ENCODE measurements at regions not wholly inside any gene's neighbourhood (a gene's known extent, or its start where the extent isn't known, plus 50 kb on each side); places are given as distances from the start of the nearest gene placed in this dataset.

GRCh38 chr5:8945972-8946371, 599.9 kb downstream of the SEMA5A start:
- no peak overlapping the region for H3K4me3 ChIP-seq (ENCODE audit: low read length)
- H3K36me3 ChIP-seq (ENCODE audit: control insufficient read depth, insufficient read depth, low read length) = no peaks in the 10 kb centered on the region
- no peaks in the 10 kb centered on the region for H3K4me1 ChIP-seq (ENCODE audit: control insufficient read depth, insufficient read depth, low read length)
- H3K9me3 ChIP-seq (ENCODE audit: control insufficient read depth, low read length) = no peaks in the 10 kb centered on the region
- no peak overlapping the region for H3K9ac ChIP-seq (ENCODE audit: low read length)
- no peaks in the 10 kb centered on the region for H3K27me3 ChIP-seq (ENCODE audit: control insufficient read depth, insufficient read depth, low read length)

GRCh38 chr5:8949908-8950307, 596.0 kb downstream of the SEMA5A start:
- Histone ChIP-seq H3K36me3 (ENCODE audit: control insufficient read depth, insufficient read depth, low read length) (no peaks in the 10 kb centered on the region), H3K4me3 (ENCODE audit: low read length) (no peak overlapping the region), H3K9me3 (ENCODE audit: control insufficient read depth, low read length) (no peaks in the 10 kb centered on the region), H3K4me1 (ENCODE audit: control insufficient read depth, insufficient read depth, low read length) (no peaks in the 10 kb centered on the region), H3K27me3 (ENCODE audit: control insufficient read depth, insufficient read depth, low read length) (no peaks in the 10 kb centered on the region), H3K9ac (ENCODE audit: low read length) (no peak overlapping the region)

DNA sequence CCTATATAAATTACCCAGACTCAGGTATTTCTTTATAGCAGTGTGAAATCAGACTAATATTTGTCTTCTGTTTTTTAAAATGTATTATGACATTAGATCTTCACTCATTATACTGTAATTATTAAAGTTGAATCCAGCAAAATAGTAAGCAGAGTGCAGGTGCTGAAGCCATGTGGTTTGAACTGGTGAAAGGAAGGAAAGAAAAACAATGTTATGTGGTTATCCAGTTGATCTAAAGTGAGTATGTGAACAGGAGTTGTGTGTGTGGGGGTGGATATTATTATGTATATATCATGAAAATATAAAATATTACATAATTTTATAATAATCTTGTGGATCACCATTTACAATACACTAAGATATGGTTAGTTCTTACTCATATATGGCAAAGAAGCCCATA, 593.7 kb downstream of the SEMA5A start:
- Histone ChIP-seq H3K4me3 (ENCODE audit: low read length) (no peak overlapping the region), H3K36me3 (ENCODE audit: control insufficient read depth, insufficient read depth, low read length) (no peaks in the 10 kb centered on the region)

GRCh38 chr5:8953016-8953415, 592.9 kb downstream of the SEMA5A start:
- no peaks in the 10 kb centered on the region for H3K27me3 ChIP-seq (ENCODE audit: control insufficient read depth, insufficient read depth, low read length)
- no peaks in the 10 kb centered on the region for H3K4me1 ChIP-seq (ENCODE audit: control insufficient read depth, insufficient read depth, low read length)
- H3K4me3 ChIP-seq (ENCODE audit: low read length) = no peak overlapping the region
- H3K9me3 ChIP-seq (ENCODE audit: control insufficient read depth, low read length) = no peaks in the 10 kb centered on the region
- no peaks in the 10 kb centered on the region for H3K36me3 ChIP-seq (ENCODE audit: control insufficient read depth, insufficient read depth, low read length)
- no peak overlapping the region for H3K9ac ChIP-seq (ENCODE audit: low read length)

More for the DNA sequence above, 593.7 kb downstream of the SEMA5A start:
- Histone ChIP-seq H3K27me3 (ENCODE audit: control insufficient read depth, insufficient read depth, low read length) (no peaks in the 10 kb centered on the region), H3K9ac (ENCODE audit: low read length) (no peak overlapping the region), H3K9me3 (ENCODE audit: control insufficient read depth, low read length) (no peaks in the 10 kb centered on the region), H3K4me1 (ENCODE audit: control insufficient read depth, insufficient read depth, low read length) (no peaks in the 10 kb centered on the region)

DNA sequence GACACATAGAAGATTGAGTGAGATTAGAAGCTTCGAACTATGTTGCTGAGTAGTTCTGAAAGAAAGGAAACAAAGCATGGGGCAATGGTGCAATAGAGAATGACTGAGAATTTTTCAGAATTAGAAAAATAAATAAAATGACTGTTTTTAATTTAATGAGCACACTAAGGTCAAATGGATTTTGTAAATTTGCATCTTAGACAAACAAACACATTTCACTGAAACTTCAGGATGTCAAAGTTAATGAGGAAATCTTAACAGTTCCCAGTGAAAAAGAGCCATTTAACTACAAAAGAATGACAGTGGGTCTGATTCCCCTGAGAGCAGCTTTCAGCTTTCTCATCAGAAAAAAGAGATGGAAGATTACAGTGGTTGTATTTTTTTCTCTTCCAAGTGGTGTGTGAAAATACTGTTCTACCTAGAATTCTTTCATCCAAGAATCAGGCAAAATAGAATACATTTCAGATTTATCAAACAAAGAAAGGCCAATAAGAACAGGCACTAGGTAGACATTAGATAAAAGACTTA, 591.9 kb downstream of the SEMA5A start:
- Histone ChIP-seq H3K4me3 (ENCODE audit: low read length) (no peak overlapping the region), H3K9ac (ENCODE audit: low read length) (no peak overlapping the region), H3K27me3 (ENCODE audit: control insufficient read depth, insufficient read depth, low read length) (no peaks in the 10 kb centered on the region), H3K36me3 (ENCODE audit: control insufficient read depth, insufficient read depth, low read length) (no peaks in the 10 kb centered on the region), H3K4me1 (ENCODE audit: control insufficient read depth, insufficient read depth, low read length) (no peaks in the 10 kb centered on the region), H3K9me3 (ENCODE audit: control insufficient read depth, low read length) (no peaks in the 10 kb centered on the region)

GRCh38 chr5:8954801-8955200, 591.1 kb downstream of the SEMA5A start:
- no peaks in the 10 kb centered on the region for H3K36me3 ChIP-seq (ENCODE audit: control insufficient read depth, insufficient read depth, low read length)
- H3K4me3 ChIP-seq (ENCODE audit: low read length) = no peak overlapping the region
- no peaks in the 10 kb centered on the region for H3K4me1 ChIP-seq (ENCODE audit: control insufficient read depth, insufficient read depth, low read length)
- no peak overlapping the region for H3K9ac ChIP-seq (ENCODE audit: low read length)
- H3K27me3 ChIP-seq (ENCODE audit: control insufficient read depth, insufficient read depth, low read length) = no peaks in the 10 kb centered on the region
- H3K9me3 ChIP-seq (ENCODE audit: control insufficient read depth, low read length) = no peaks in the 10 kb centered on the region

- Histone ChIP-seq H3K4me3 (ENCODE audit: low read length) (no peak overlapping the region), H3K9me3 (ENCODE audit: control insufficient read depth, low read length) (no peaks in the 10 kb centered on the region), H3K36me3 (ENCODE audit: control insufficient read depth, insufficient read depth, low read length) (no peaks in the 10 kb centered on the region), H3K27me3 (ENCODE audit: control insufficient read depth, insufficient read depth, low read length) (no peaks in the 10 kb centered on the region), H3K9ac (ENCODE audit: low read length) (no peak overlapping the region), H3K4me1 (ENCODE audit: control insufficient read depth, insufficient read depth, low read length) (no peaks in the 10 kb centered on the region)
These were observed 589.2 kb downstream of the SEMA5A start for GRCh38 chr5:8956659-8957058.

GRCh38 chr5:8958602-8959001, 587.3 kb downstream of the SEMA5A start:
- H3K9me3 ChIP-seq (ENCODE audit: control insufficient read depth, low read length) = no peaks in the 10 kb centered on the region
- no peaks in the 10 kb centered on the region for H3K4me1 ChIP-seq (ENCODE audit: control insufficient read depth, insufficient read depth, low read length)
- H3K9ac ChIP-seq (ENCODE audit: low read length) = no peak overlapping the region
- no peak overlapping the region for H3K4me3 ChIP-seq (ENCODE audit: low read length)
- H3K27me3 ChIP-seq (ENCODE audit: control insufficient read depth, insufficient read depth, low read length) = no peaks in the 10 kb centered on the region
- H3K36me3 ChIP-seq (ENCODE audit: control insufficient read depth, insufficient read depth, low read length) = no peaks in the 10 kb centered on the region

GRCh38 chr5:8961219-8961618, 584.7 kb downstream of the SEMA5A start:
- H3K9me3 ChIP-seq (ENCODE audit: control insufficient read depth, low read length) = no peaks in the 10 kb centered on the region
- no peaks in the 10 kb centered on the region for H3K4me1 ChIP-seq (ENCODE audit: control insufficient read depth, insufficient read depth, low read length)
- H3K36me3 ChIP-seq (ENCODE audit: control insufficient read depth, insufficient read depth, low read length) = no peaks in the 10 kb centered on the region
- no peaks in the 10 kb centered on the region for H3K27me3 ChIP-seq (ENCODE audit: control insufficient read depth, insufficient read depth, low read length)
- no peak overlapping the region for H3K9ac ChIP-seq (ENCODE audit: low read length)
- H3K4me3 ChIP-seq (ENCODE audit: low read length) = no peak overlapping the region

DNA sequence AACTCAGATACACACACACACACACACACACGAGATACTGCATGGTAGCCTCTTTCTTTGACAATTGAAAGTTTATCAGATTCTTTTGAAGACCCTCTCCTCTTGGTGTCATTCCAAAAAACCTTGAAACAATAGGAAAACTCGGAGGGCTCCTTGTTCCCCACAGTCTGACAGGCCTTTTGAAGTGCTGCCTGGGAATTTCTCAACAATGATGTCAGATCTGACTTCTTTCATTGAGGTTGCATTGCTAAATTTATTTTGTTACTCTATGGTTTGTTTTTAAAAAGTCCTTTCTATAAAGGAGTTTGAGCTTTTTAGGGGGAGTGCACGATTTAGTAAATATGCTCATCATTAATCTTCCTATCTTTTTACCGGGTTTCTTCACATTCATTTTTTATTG, 583.9 kb downstream of the SEMA5A start:
- no peak overlapping the region for H3K9ac ChIP-seq (ENCODE audit: low read length)
- no peaks in the 10 kb centered on the region for H3K9me3 ChIP-seq (ENCODE audit: control insufficient read depth, low read length)
- no peaks in the 10 kb centered on the region for H3K27me3 ChIP-seq (ENCODE audit: control insufficient read depth, insufficient read depth, low read length)
- H3K4me3 ChIP-seq (ENCODE audit: low read length) = no peak overlapping the region
- no peaks in the 10 kb centered on the region for H3K4me1 ChIP-seq (ENCODE audit: control insufficient read depth, insufficient read depth, low read length)
- no peaks in the 10 kb centered on the region for H3K36me3 ChIP-seq (ENCODE audit: control insufficient read depth, insufficient read depth, low read length)

GRCh38 chr5:8981016-8981415, 564.9 kb downstream of the SEMA5A start:
- Histone ChIP-seq H3K9me3 (ENCODE audit: control insufficient read depth, low read length) (no peaks in the 10 kb centered on the region), H3K4me1 (ENCODE audit: control insufficient read depth, insufficient read depth, low read length) (no peaks in the 10 kb centered on the region), H3K9ac (ENCODE audit: low read length) (no peak overlapping the region), H3K27me3 (ENCODE audit: control insufficient read depth, insufficient read depth, low read length) (no peaks in the 10 kb centered on the region), H3K36me3 (ENCODE audit: control insufficient read depth, insufficient read depth, low read length) (no peaks in the 10 kb centered on the region), H3K4me3 (ENCODE audit: low read length) (no peak overlapping the region)

- H3K4me3 ChIP-seq (ENCODE audit: low read length) = no peak overlapping the region
- H3K9ac ChIP-seq (ENCODE audit: low read length) = no peak overlapping the region
- H3K4me1 ChIP-seq (ENCODE audit: control insufficient read depth, insufficient read depth, low read length) = no peaks in the 10 kb centered on the region
- no peaks in the 10 kb centered on the region for H3K27me3 ChIP-seq (ENCODE audit: control insufficient read depth, insufficient read depth, low read length)
- H3K9me3 ChIP-seq (ENCODE audit: control insufficient read depth, low read length) = no peaks in the 10 kb centered on the region
- H3K36me3 ChIP-seq (ENCODE audit: control insufficient read depth, insufficient read depth, low read length) = no peaks in the 10 kb centered on the region
These were observed 564.4 kb downstream of the SEMA5A start for GRCh38 chr5:8981496-8981895.

DNA sequence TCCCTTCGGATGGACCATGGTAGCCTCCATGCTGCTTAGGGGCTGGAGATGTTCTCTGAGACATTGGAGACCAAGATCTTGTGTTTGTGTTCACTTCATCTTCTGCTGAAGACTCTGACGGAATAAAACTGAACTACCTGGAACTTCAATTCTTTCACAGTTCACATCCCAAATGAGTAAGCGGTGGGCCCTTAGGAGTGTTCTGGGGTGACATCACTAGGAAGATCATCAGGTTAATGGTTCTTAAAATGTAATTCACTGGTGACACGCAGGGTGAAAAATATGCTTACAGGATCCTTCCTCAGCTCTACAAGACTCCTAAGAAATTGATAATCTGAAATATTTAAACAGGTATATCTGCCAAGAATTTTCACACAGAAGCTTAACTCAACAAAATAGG, 561.5 kb downstream of the SEMA5A start:
- H3K4me1 ChIP-seq (ENCODE audit: control insufficient read depth, insufficient read depth, low read length) = no peaks in the 10 kb centered on the region
- H3K9ac ChIP-seq (ENCODE audit: low read length) = no peak overlapping the region
- H3K36me3 ChIP-seq (ENCODE audit: control insufficient read depth, insufficient read depth, low read length) = no peaks in the 10 kb centered on the region
- H3K9me3 ChIP-seq (ENCODE audit: control insufficient read depth, low read length) = no peaks in the 10 kb centered on the region
- no peaks in the 10 kb centered on the region for H3K27me3 ChIP-seq (ENCODE audit: control insufficient read depth, insufficient read depth, low read length)
- H3K4me3 ChIP-seq (ENCODE audit: low read length) = no peak overlapping the region
